ENCODE measurements at regions not wholly inside any gene's neighbourhood (a gene's known extent, or its start where the extent isn't known, plus 50 kb on each side); places are given as distances from the start of the nearest gene placed in this dataset.

- H3K4me3 Mint-ChIP-seq: no peak overlapping the region
- H3K27me3 Mint-ChIP-seq: peaks cover 37% of the 10 kb centered on the region
- no peak for DNase-seq (ENCODE audit: extremely low spot score, unreplicated experiment)
- TF ChIP-seq CTCF (conservative IDR thresholded peaks at IDR 0.05): no peak
- no peaks in the 10 kb centered on the region for H3K36me3 Mint-ChIP-seq
- peaks cover 18% of the 10 kb centered on the region for H3K4me1 Mint-ChIP-seq (ENCODE audit: unreplicated experiment)
- H3K9me3 Mint-ChIP-seq: no peaks in the 10 kb centered on the region
- H3K27ac Mint-ChIP-seq: no peak overlapping the region
Observed at GRCh38 chr11:134797411-134798089, 385.5 kb upstream of the B3GAT1 start.

DNA sequence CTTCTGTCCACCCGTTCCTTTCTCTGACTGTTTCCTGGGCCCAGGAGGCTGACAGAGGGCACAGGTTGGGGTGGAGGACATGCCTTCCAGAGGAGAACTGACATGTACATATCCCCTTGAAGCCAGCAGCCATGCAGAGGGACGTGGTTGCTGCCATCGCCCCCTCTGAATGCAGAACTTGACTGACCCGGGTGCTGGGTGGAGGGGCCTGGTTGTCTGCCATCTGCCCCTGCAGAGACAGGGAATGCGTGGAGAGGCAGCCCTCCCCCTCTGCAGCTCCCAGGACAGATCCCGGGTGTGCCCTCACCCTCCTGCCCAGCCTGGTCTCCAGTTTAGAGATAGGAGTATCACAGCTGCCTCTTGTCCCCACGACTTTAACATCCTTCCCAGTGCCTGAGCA is 383.0 kb upstream of the B3GAT1 start:
- H3K27ac Mint-ChIP-seq: no peak overlapping the region
- no peak for DNase-seq (ENCODE audit: extremely low spot score, unreplicated experiment)
- peaks cover 28% of the 10 kb centered on the region for H3K27me3 Mint-ChIP-seq
- H3K9me3 Mint-ChIP-seq: no peaks in the 10 kb centered on the region
- no peak for TF ChIP-seq CTCF (conservative IDR thresholded peaks at IDR 0.05)
- H3K4me3 Mint-ChIP-seq: no peak overlapping the region
- peaks cover 4% of the 10 kb centered on the region for H3K4me1 Mint-ChIP-seq (ENCODE audit: unreplicated experiment)
- no peaks in the 10 kb centered on the region for H3K36me3 Mint-ChIP-seq

DNA sequence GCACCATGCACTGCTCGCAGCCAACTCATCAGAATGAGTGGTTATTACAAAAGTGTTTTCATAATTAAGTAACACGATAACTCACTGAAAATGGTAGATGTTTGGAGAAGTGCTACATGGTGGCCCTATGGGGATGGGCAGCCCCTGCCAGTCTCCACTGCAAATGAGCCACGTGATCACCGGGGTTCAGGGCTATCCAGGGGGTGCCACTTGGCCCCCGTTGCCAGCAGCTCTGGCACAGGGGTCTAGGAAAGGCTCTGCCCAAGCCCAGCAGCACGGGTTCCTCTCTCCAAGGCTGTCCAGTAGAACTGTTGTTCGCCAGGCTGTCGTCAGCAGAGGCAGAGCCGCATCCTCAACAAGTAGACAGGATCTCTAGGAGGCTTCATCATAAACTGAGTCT is 382.1 kb upstream of the B3GAT1 start:
- no peak overlapping the region for H3K27ac Mint-ChIP-seq
- H3K36me3 Mint-ChIP-seq: no peaks in the 10 kb centered on the region
- no peak overlapping the region for H3K4me3 Mint-ChIP-seq
- no peak for DNase-seq (ENCODE audit: extremely low spot score, unreplicated experiment)
- TF ChIP-seq CTCF (conservative IDR thresholded peaks at IDR 0.05): no peak
- no peaks in the 10 kb centered on the region for H3K4me1 Mint-ChIP-seq (ENCODE audit: unreplicated experiment)
- peaks cover 23% of the 10 kb centered on the region for H3K27me3 Mint-ChIP-seq
- no peaks in the 10 kb centered on the region for H3K9me3 Mint-ChIP-seq

DNA sequence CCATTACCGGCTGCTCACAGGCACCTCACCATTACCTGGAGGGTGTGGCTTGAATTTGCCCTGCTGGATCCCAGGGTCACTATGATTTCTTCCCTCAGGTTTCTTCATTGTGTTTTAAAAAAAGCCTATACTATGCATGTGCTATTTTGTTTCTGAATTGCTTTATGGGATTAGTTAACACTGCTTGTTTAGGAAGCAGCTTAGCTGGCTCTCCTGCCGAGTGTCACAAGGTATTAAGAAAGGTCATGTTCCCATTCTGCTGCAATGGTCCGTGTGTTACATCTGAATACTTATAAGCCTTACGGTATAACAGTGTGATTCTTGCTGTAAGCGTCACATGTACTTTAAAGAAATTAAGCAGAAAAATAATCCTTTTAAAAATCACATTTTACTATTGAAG is 380.6 kb upstream of the B3GAT1 start:
- Mint-ChIP-seq H3K4me1 (ENCODE audit: unreplicated experiment) (no peaks in the 10 kb centered on the region), H3K27me3 (peaks cover 23% of the 10 kb centered on the region), H3K27ac (no peak overlapping the region), H3K9me3 (no peaks in the 10 kb centered on the region), H3K36me3 (no peaks in the 10 kb centered on the region), H3K4me3 (no peak overlapping the region)
- no peak for TF ChIP-seq CTCF (conservative IDR thresholded peaks at IDR 0.05)
- no peak for DNase-seq (ENCODE audit: extremely low spot score, unreplicated experiment)

DNA sequence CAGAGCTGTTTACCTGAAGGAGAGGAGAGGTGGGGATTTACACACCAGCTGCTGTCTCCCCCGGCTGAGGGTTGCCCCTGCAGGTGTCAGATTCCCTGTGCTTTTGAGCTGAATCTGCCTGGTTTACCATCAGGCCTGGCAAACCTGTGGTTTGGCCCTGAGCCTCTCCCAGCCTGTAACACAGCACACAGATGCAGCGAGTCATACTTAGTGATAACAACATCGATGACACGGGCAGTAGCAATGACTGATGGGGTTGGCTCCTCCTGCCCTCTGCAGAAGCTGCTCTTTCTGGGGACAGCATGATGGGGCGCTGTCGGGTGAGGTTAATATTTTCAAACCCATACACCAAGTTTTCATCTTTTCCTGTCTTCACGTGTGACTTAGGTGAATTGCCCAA is 380.0 kb upstream of the B3GAT1 start:
- H3K27me3 Mint-ChIP-seq: peaks cover 27% of the 10 kb centered on the region

More for the DNA sequence above, 380.0 kb upstream of the B3GAT1 start:
- Mint-ChIP-seq H3K36me3 (no peaks in the 10 kb centered on the region), H3K9me3 (no peaks in the 10 kb centered on the region), H3K27ac (no peak overlapping the region), H3K4me1 (ENCODE audit: unreplicated experiment) (no peaks in the 10 kb centered on the region), H3K4me3 (no peak overlapping the region)
- DNase-seq (ENCODE audit: extremely low spot score, unreplicated experiment): no peak
- no peak for TF ChIP-seq CTCF (conservative IDR thresholded peaks at IDR 0.05)

Data from type B pancreatic cell (in vitro differentiated cells).